Mesenchymal stem cell (in vitro differentiated cells and primary cell): ENCODE measurements at regions not wholly inside any gene's neighbourhood (a gene's known extent, or its start where the extent isn't known, plus 50 kb on each side); places are given as distances from the start of the nearest gene placed in this dataset.

Experiments
- DNase-seq: peaks from one replicate; pipeline ENCODE4 v3.0.0-alpha.2; 2013
- H2AFZ ChIP-seq: one replicate; pipeline ENCODE4 v1.6.1; 2013; ENCODE audit warnings: low read depth, mild to moderate bottlenecking, control low read depth, inconsistent platforms, low read length, moderate library complexity
- H2AK5ac ChIP-seq: 2 replicates; pipeline ENCODE4 v1.6.1; 2013; ENCODE audit warnings: low read length, moderate library complexity, mild to moderate bottlenecking, inconsistent platforms; ENCODE audit not compliant: severe bottlenecking
- H2BK120ac ChIP-seq: one replicate; pipeline ENCODE4 v1.6.1; 2013; ENCODE audit warnings: low read depth, mild to moderate bottlenecking, inconsistent platforms, low read length, moderate library complexity
- H2BK12ac ChIP-seq, 2 experiments: one replicate each; pipeline ENCODE4 v1.6.1; 2013; ENCODE audit warnings: inconsistent platforms in 2 of 2, low read length in 2 of 2, mild to moderate bottlenecking in 2 of 2, moderate library complexity in 2 of 2, control low read depth in 1 of 2
- H2BK15ac ChIP-seq: one replicate; pipeline ENCODE4 v1.6.1; 2013; ENCODE audit warnings: mild to moderate bottlenecking, low read depth, inconsistent platforms; ENCODE audit not compliant: poor library complexity, severe bottlenecking
- H2BK5ac ChIP-seq: 2 replicates; pipeline ENCODE4 v1.6.1; 2013; ENCODE audit warnings: low read depth, mild to moderate bottlenecking, low read length, control low read depth, inconsistent platforms; ENCODE audit not compliant: poor library complexity, severe bottlenecking
- H3K14ac ChIP-seq, 2 experiments: one replicate each; pipeline ENCODE4 v1.6.1; 2013; ENCODE audit warnings: inconsistent platforms in 2 of 2, low read length in 2 of 2, control low read depth in 1 of 2, mild to moderate bottlenecking in 1 of 2, moderate library complexity in 1 of 2
- H3K18ac ChIP-seq, 2 experiments: one replicate each; pipeline ENCODE4 v1.6.1; 2013; ENCODE audit warnings: inconsistent platforms in 2 of 2, low read length in 2 of 2, control low read depth in 1 of 2, low read depth in 1 of 2, mild to moderate bottlenecking in 1 of 2
- H3K23ac ChIP-seq, 2 experiments: one replicate each; pipeline ENCODE4 v1.6.1; 2013; ENCODE audit warnings: inconsistent platforms in 2 of 2, low read length in 2 of 2, mild to moderate bottlenecking in 2 of 2, moderate library complexity in 2 of 2, control low read depth in 1 of 2
- H3K27ac ChIP-seq: 2 replicates; pipeline ENCODE4 v1.5.1; 2013; ENCODE audit warnings: mild to moderate bottlenecking, moderate library complexity, low read length, control low read depth, inconsistent platforms; ENCODE audit not compliant: poor library complexity, severe bottlenecking
- H3K27me3 ChIP-seq, 2 experiments: 2 replicates each; pipeline versions ENCODE4 v1.6.1 to v1.7.0; 2013; ENCODE audit warnings: low read length in 2 of 2, mild to moderate bottlenecking in 2 of 2, moderate library complexity in 2 of 2, control low read depth in 1 of 2, inconsistent platforms in 1 of 2; ENCODE audit not compliant: control insufficient read depth in 1 of 2, insufficient read depth in 1 of 2
- H3K36me3 ChIP-seq, 2 experiments: 2 replicates each; pipeline versions ENCODE4 v1.6.1 to v1.7.0; 2013; ENCODE audit warnings: low read length in 2 of 2, control low read depth in 1 of 2, inconsistent platforms in 1 of 2, low read depth in 1 of 2, mild to moderate bottlenecking in 1 of 2; ENCODE audit not compliant: insufficient read depth in 2 of 2, control insufficient read depth in 1 of 2
- H3K4ac ChIP-seq, 2 experiments: one replicate each; pipeline ENCODE4 v1.6.1; 2013; ENCODE audit warnings: inconsistent platforms in 2 of 2, low read length in 2 of 2, mild to moderate bottlenecking in 2 of 2, moderate library complexity in 2 of 2, control low read depth in 1 of 2, low read depth in 1 of 2
- H3K4me1 ChIP-seq: 2 replicates; pipeline ENCODE4 v1.6.1; 2013; ENCODE audit warnings: low read depth, low read length, control low read depth; ENCODE audit not compliant: control insufficient read depth, insufficient read depth
- H3K4me2 ChIP-seq: 2 replicates; pipeline ENCODE4 v1.6.1; 2013; ENCODE audit warnings: low read length, mild to moderate bottlenecking, inconsistent platforms; ENCODE audit not compliant: poor library complexity, severe bottlenecking
- H3K4me3 ChIP-seq, 2 experiments: 2 replicates each; pipeline versions ENCODE4 v1.5.1 to v1.7.0; 2013; ENCODE audit warnings: low read length in 2 of 2, mild to moderate bottlenecking in 2 of 2, control low read depth in 1 of 2, low read depth in 1 of 2; ENCODE audit not compliant: insufficient read depth in 1 of 2
- H3K79me1 ChIP-seq: replicated peaks from 2 replicates; pipeline ENCODE4 v1.6.1; 2013; ENCODE audit warnings: mild to moderate bottlenecking, control low read depth, low read length, inconsistent platforms; ENCODE audit not compliant: poor library complexity, severe bottlenecking
- H3K9ac ChIP-seq: 2 replicates; pipeline ENCODE4 v1.7.0; 2013; ENCODE audit warnings: mild to moderate bottlenecking, low read length, moderate library complexity
- H3K9me3 ChIP-seq: 2 replicates; pipeline ENCODE4 v1.7.0; 2013; ENCODE audit warnings: mild to moderate bottlenecking, low read length; ENCODE audit not compliant: control insufficient read depth
- H4K8ac ChIP-seq: one replicate; pipeline ENCODE4 v1.6.1; 2013; ENCODE audit warnings: inconsistent platforms, mild to moderate bottlenecking, low read length, moderate library complexity
- H4K91ac ChIP-seq: one replicate; pipeline ENCODE4 v1.6.1; 2013; ENCODE audit warnings: mild to moderate bottlenecking, low read length, inconsistent platforms
- WGBS: methylation state at CpG from one replicate; pipeline ENCODE4 v1.1.7; 2013; ENCODE audit warnings: mixed read lengths; 5-methylcytosine and 5-hydroxymethylcytosine counted together

GRCh38 chr6:9431945-9432344, 982.9 kb downstream of the TFAP2A start:
- Histone ChIP-seq H2BK12ac (no peak overlapping the region), H3K27me3 (no peaks in the 10 kb centered on the region), H2AFZ (no peak overlapping the region), H3K4ac (no peak overlapping the region), H3K4me1 (no peaks in the 10 kb centered on the region), H3K4me3 (no peak overlapping the region), H3K79me1 (no peaks in the 10 kb centered on the region), H2AK5ac (no peak overlapping the region), H3K36me3 (no peaks in the 10 kb centered on the region), H3K23ac (no peak overlapping the region), H4K91ac (no peak overlapping the region), H3K18ac (no peak overlapping the region), H3K9ac (no peak overlapping the region), H3K14ac (no peak overlapping the region), H2BK5ac (no peak overlapping the region), H3K9me3 (no peaks in the 10 kb centered on the region), H2BK120ac (no peak overlapping the region), H3K27ac (no peak overlapping the region), H4K8ac (no peak overlapping the region), H3K4me2 (no peak overlapping the region), H2BK15ac (no peak overlapping the region)
- 94% methylated on average over 4 of the region's 4 CpGs for WGBS
- DNase-seq, result no peak

- Histone ChIP-seq H3K4me3 (no peak overlapping the region), H4K8ac (no peak overlapping the region), H3K36me3 (no peaks in the 10 kb centered on the region), H3K79me1 (no peaks in the 10 kb centered on the region), H3K23ac (no peak overlapping the region), H3K9ac (no peak overlapping the region), H3K27me3 (no peaks in the 10 kb centered on the region), H2BK5ac (no peak overlapping the region), H2BK12ac (no peak overlapping the region), H2BK120ac (no peak overlapping the region), H3K14ac (no peak overlapping the region), H3K27ac (no peak overlapping the region), H4K91ac (no peak overlapping the region), H2BK15ac (no peak overlapping the region), H3K18ac (no peak overlapping the region), H3K4ac (no peak overlapping the region), H2AK5ac (no peak overlapping the region), H3K4me1 (no peaks in the 10 kb centered on the region), H2AFZ (no peak overlapping the region), H3K9me3 (no peaks in the 10 kb centered on the region), H3K4me2 (no peak overlapping the region)
- WGBS, result 74% methylated on average over 2 of the region's 2 CpGs
- no peak for DNase-seq
Observed at GRCh38 chr6:9428421-9429172, 986.3 kb downstream of the TFAP2A start.

- no peak overlapping the region for H2BK5ac ChIP-seq
- no peak overlapping the region for H2BK15ac ChIP-seq
- no peak overlapping the region for H3K27ac ChIP-seq
- H3K4me1 ChIP-seq, result no peaks in the 10 kb centered on the region
- H3K27me3 ChIP-seq, result no peaks in the 10 kb centered on the region
- no peak overlapping the region for H4K91ac ChIP-seq
- no peak for DNase-seq
- no peaks in the 10 kb centered on the region for H3K9me3 ChIP-seq
- no peak overlapping the region for H3K4ac ChIP-seq
- no peak overlapping the region for H3K4me3 ChIP-seq
- H2AK5ac ChIP-seq, result no peak overlapping the region
- H4K8ac ChIP-seq, result no peak overlapping the region
- H3K23ac ChIP-seq, result no peak overlapping the region
- no peaks in the 10 kb centered on the region for H3K79me1 ChIP-seq
- no peak overlapping the region for H3K14ac ChIP-seq
- H3K9ac ChIP-seq, result no peak overlapping the region
- H3K18ac ChIP-seq, result no peak overlapping the region
- H2BK120ac ChIP-seq, result no peak overlapping the region
- no peaks in the 10 kb centered on the region for H3K36me3 ChIP-seq
- H2BK12ac ChIP-seq, result no peak overlapping the region
- 100% methylated on average over 1 of the region's 2 CpGs for WGBS
- no peak overlapping the region for H3K4me2 ChIP-seq
- H2AFZ ChIP-seq, result no peak overlapping the region
Observed at GRCh38 chr6:9422138-9422537, 986.8 kb upstream of the SLC35B3 start.

GRCh38 chr6:9420316-9421015, 985.1 kb upstream of the SLC35B3 start:
- no peak overlapping the region for H2AK5ac ChIP-seq
- H2BK120ac ChIP-seq, result no peak overlapping the region
- no peak for DNase-seq
- H4K8ac ChIP-seq, result no peak overlapping the region
- no peak overlapping the region for H2BK12ac ChIP-seq
- H3K4me1 ChIP-seq, result no peaks in the 10 kb centered on the region
- no peak overlapping the region for H2BK15ac ChIP-seq
- H3K4ac ChIP-seq, result no peak overlapping the region
- no peak overlapping the region for H4K91ac ChIP-seq
- no peak overlapping the region for H3K18ac ChIP-seq
- H3K36me3 ChIP-seq, result no peaks in the 10 kb centered on the region
- no peaks in the 10 kb centered on the region for H3K79me1 ChIP-seq
- H3K4me2 ChIP-seq, result no peak overlapping the region
- H3K14ac ChIP-seq, result no peak overlapping the region
- no peak overlapping the region for H3K4me3 ChIP-seq
- no peaks in the 10 kb centered on the region for H3K9me3 ChIP-seq
- no peak overlapping the region for H3K27ac ChIP-seq
- H3K27me3 ChIP-seq, result no peaks in the 10 kb centered on the region
- no peak overlapping the region for H2AFZ ChIP-seq
- WGBS, result 86% methylated on average over 2 of the region's 6 CpGs
- H2BK5ac ChIP-seq, result no peak overlapping the region
- no peak overlapping the region for H3K23ac ChIP-seq
- H3K9ac ChIP-seq, result no peak overlapping the region
